IMR-90 (cell line): ENCODE measurements at regions not wholly inside any gene's neighbourhood (a gene's known extent, or its start where the extent isn't known, plus 50 kb on each side); places are given as distances from the start of the nearest gene placed in this dataset.

ENCODE experiments used
- ATAC-seq: fragments of 200-7000 bp; cut with Tn5 transposase; 2 replicates; pipeline ENCODE4 v1.9.1; 2020; ENCODE audit warnings: low read depth, mild to moderate bottlenecking, moderate library complexity
- BruUV-seq: library from RNA; stranded (reverse); fragments of 400-500 nt; replicated peaks from 2 replicates; lab custom pipeline; 2021; lab: Mats Ljungman, UMichigan
- CTCF ChIA-PET: fragments of 300-600 bp; formaldehyde crosslinking; extraction: SDS; loops from one replicate; lab custom pipeline; 2021; ENCODE audit warnings: antibody characterized with exemption; lab: Yijun Ruan, JAX
- POLR2A ChIA-PET: fragments of 300-600 bp; sonication (Branson Sonifier 250); formaldehyde crosslinking; loops from one replicate; lab custom pipeline; 2022; ENCODE audit warnings: antibody characterized with exemption; ENCODE audit not compliant: unreplicated experiment; lab: Charles Lee
- DNase-seq: peaks from one replicate; pipeline ENCODE4 v3.0.0; 2013
- H2AFZ ChIP-seq: replicated peaks from 2 replicates; pipeline ENCODE3; 2013; ENCODE audit warnings: low read length, mild to moderate bottlenecking; ENCODE audit not compliant: poor library complexity
- H2AK5ac ChIP-seq: 2 replicates; pipeline ENCODE4 v1.6.1; 2013; ENCODE audit warnings: low read depth, low read length, inconsistent platforms
- H2AK9ac ChIP-seq: replicated peaks from 2 replicates; pipeline ENCODE3; 2013; ENCODE audit warnings: mild to moderate bottlenecking, low read depth, low read length, moderate library complexity; ENCODE audit not compliant: poor library complexity
- H2BK120ac ChIP-seq: 2 replicates; pipeline ENCODE4 v1.6.1; 2013; ENCODE audit warnings: low read depth, low read length, inconsistent platforms
- H2BK15ac ChIP-seq: 3 replicates; pipeline ENCODE4 v1.6.1; 2013; ENCODE audit warnings: low read depth, low read length, inconsistent platforms
- H2BK20ac ChIP-seq: 2 replicates; pipeline ENCODE4 v1.6.1; 2013; ENCODE audit warnings: low read depth, mild to moderate bottlenecking, inconsistent platforms, low read length, moderate library complexity
- H2BK5ac ChIP-seq: 2 replicates; pipeline ENCODE4 v1.6.1; 2013; ENCODE audit warnings: mild to moderate bottlenecking, low read depth, low read length, inconsistent platforms; ENCODE audit not compliant: poor library complexity, severe bottlenecking
- H3K14ac ChIP-seq: replicated peaks from 2 replicates; pipeline ENCODE4 v1.6.1; 2013; ENCODE audit warnings: low read depth, low read length, inconsistent platforms
- H3K18ac ChIP-seq: 2 replicates; pipeline ENCODE4 v1.6.1; 2013; ENCODE audit warnings: low read depth, low read length, control low read depth
- H3K23ac ChIP-seq: 2 replicates; pipeline ENCODE4 v1.6.1; 2013; ENCODE audit warnings: low read depth, low read length, inconsistent platforms
- H3K27ac ChIP-seq: 2 replicates; pipeline ENCODE4 v1.5.1; 2013; ENCODE audit warnings: mild to moderate bottlenecking, control low read depth, low read length; ENCODE audit not compliant: insufficient read depth
- H3K27me3 ChIP-seq: 2 replicates; pipeline ENCODE4 v1.6.1; 2013; ENCODE audit warnings: low read length; ENCODE audit not compliant: control insufficient read depth, insufficient read depth
- H3K36me3 ChIP-seq: 2 replicates; pipeline ENCODE4 v1.6.1; 2013; ENCODE audit warnings: low read length, mixed read lengths; ENCODE audit not compliant: control insufficient read depth, insufficient read depth
- H3K4ac ChIP-seq: 2 replicates; pipeline ENCODE4 v1.6.1; 2013; ENCODE audit warnings: low read depth, low read length, inconsistent platforms
- H3K4me1 ChIP-seq: 2 replicates; pipeline ENCODE4 v1.6.1; 2013; ENCODE audit warnings: low read length, mixed read lengths; ENCODE audit not compliant: control insufficient read depth, insufficient read depth
- H3K4me2 ChIP-seq: 2 replicates; pipeline ENCODE4 v1.6.1; 2013; ENCODE audit warnings: low read depth, mild to moderate bottlenecking, control low read depth, low read length, moderate library complexity
- H3K4me3 ChIP-seq: 2 replicates; pipeline ENCODE4 v1.5.1; 2013; ENCODE audit warnings: low read depth, mild to moderate bottlenecking, control low read depth, low read length, moderate library complexity; ENCODE audit not compliant: insufficient read depth
- H3K56ac ChIP-seq: 2 replicates; pipeline ENCODE4 v1.6.1; 2013; ENCODE audit warnings: low read length, inconsistent platforms; ENCODE audit not compliant: insufficient read depth; ENCODE audit errors: extremely low read depth
- H3K79me1 ChIP-seq, 2 experiments: 2 replicates each; pipeline ENCODE4 v1.6.1; 2013; ENCODE audit warnings: low read length in 2 of 2, inconsistent platforms in 1 of 2, low read depth in 1 of 2
- H3K9ac ChIP-seq: 2 replicates; pipeline ENCODE4 v1.6.1; 2013; ENCODE audit warnings: low read depth, low read length, control low read depth
- H3K9me1 ChIP-seq: 2 replicates; pipeline ENCODE4 v1.6.1; 2013; ENCODE audit warnings: low read length, inconsistent platforms; ENCODE audit not compliant: insufficient read depth
- H3K9me3 ChIP-seq: 2 replicates; pipeline ENCODE4 v1.6.1; 2013; ENCODE audit warnings: low read length; ENCODE audit not compliant: control insufficient read depth, insufficient read depth
- H4K20me1 ChIP-seq: 2 replicates; pipeline ENCODE4 v1.6.1; 2013; ENCODE audit warnings: low read length, inconsistent platforms; ENCODE audit not compliant: insufficient read depth
- H4K5ac ChIP-seq: 2 replicates; pipeline ENCODE4 v1.6.1; 2013; ENCODE audit warnings: mild to moderate bottlenecking, low read depth, low read length, control low read depth
- H4K8ac ChIP-seq, 2 experiments: 2 replicates each; pipeline ENCODE4 v1.6.1; 2013; ENCODE audit warnings: low read depth in 2 of 2, low read length in 2 of 2, control low read depth in 1 of 2, inconsistent platforms in 1 of 2
- H4K91ac ChIP-seq: 2 replicates; pipeline ENCODE4 v1.6.1; 2013; ENCODE audit warnings: low read depth, low read length, inconsistent platforms; ENCODE audit not compliant: insufficient read depth
- BHLHE40 ChIP-seq: fragments of 150-350 bp; IDR thresholded peaks from 2 replicates; pipeline ENCODE4 v1.6.1; 2016; ENCODE audit warnings: mild to moderate bottlenecking, low read depth, low read length
- CEBPB ChIP-seq: IDR thresholded peaks from 2 replicates; pipeline ENCODE4 v1.6.1; 2012; ENCODE audit warnings: low read depth, low read length, improper control_type of control experiment
- CTCF ChIP-seq: conservative IDR thresholded peaks from 2 replicates; pipeline ENCODE4 v1.5.1; 2012; ENCODE audit warnings: mild to moderate bottlenecking, low read depth, low read length, improper control_type of control experiment
- ELK1 ChIP-seq: fragments of 150-350 bp; IDR thresholded peaks from 2 replicates; pipeline ENCODE4 v1.6.1; 2016; ENCODE audit warnings: low read depth, mild to moderate bottlenecking, low read length, moderate library complexity, borderline replicate concordance
- MAFK ChIP-seq: IDR thresholded peaks from 2 replicates; pipeline ENCODE4 v1.6.1; 2012; ENCODE audit warnings: low read depth, low read length, improper control_type of control experiment
- MAZ ChIP-seq: IDR thresholded peaks from 2 replicates; pipeline ENCODE4 v1.6.1; 2012; ENCODE audit warnings: low read depth, mild to moderate bottlenecking, low read length, improper control_type of control experiment, moderate library complexity, borderline replicate concordance
- RAD21 ChIP-seq: IDR thresholded peaks from 2 replicates; pipeline ENCODE4 v1.6.1; 2012; ENCODE audit warnings: low read length, improper control_type of control experiment
- RCOR1 ChIP-seq: IDR thresholded peaks from 2 replicates; pipeline ENCODE4 v1.6.1; 2012; ENCODE audit warnings: mild to moderate bottlenecking, low read length, improper control_type of control experiment; ENCODE audit not compliant: insufficient replicate concordance
- RFX5 ChIP-seq: IDR thresholded peaks from 2 replicates; pipeline ENCODE4 v1.8.0; 2012; ENCODE audit warnings: low read depth, mild to moderate bottlenecking, low read length, moderate library complexity
- WGBS, 2 experiments: methylation state at CpG; one replicate each; pipeline versions ENCODE4 v1.1.5 to v1.1.7; 2013; ENCODE audit warnings: missing lambda C conversion rate in 2 of 2; ENCODE audit not compliant: insufficient read length in 1 of 2; ENCODE audit errors: extremely low coverage in 2 of 2; 5-methylcytosine and 5-hydroxymethylcytosine counted together
- dilution Hi-C: fragments of 300-500 bp; cut with HindIII; formaldehyde crosslinking; loops from one replicate; pipeline ENCODE4 v1.14.3; 2018; ENCODE audit warnings: low sequenced_read_pairs; ENCODE audit not compliant: unreplicated experiment
- in situ Hi-C: fragments of 300-500 bp; cut with MboI; formaldehyde crosslinking; loops from 3 replicates; pipeline ENCODE4 v1.14.3; 2019; ENCODE audit warnings: low sequenced_read_pairs, inconsistent platforms, mixed read lengths
- intact Hi-C: fragments of 100-400 bp; cut with micrococcal nuclease; formaldehyde crosslinking; loops from 2 replicates; pipeline ENCODE4 v1.10.0; 2022
- TF ChIP-seq, protein P1 (sequence below): fragments of 150-350 bp; IDR thresholded peaks from 2 replicates; pipeline ENCODE4 v1.6.1; 2017; ENCODE audit warnings: mild to moderate bottlenecking, antibody characterized with exemption, low read length, low read depth

DNA sequence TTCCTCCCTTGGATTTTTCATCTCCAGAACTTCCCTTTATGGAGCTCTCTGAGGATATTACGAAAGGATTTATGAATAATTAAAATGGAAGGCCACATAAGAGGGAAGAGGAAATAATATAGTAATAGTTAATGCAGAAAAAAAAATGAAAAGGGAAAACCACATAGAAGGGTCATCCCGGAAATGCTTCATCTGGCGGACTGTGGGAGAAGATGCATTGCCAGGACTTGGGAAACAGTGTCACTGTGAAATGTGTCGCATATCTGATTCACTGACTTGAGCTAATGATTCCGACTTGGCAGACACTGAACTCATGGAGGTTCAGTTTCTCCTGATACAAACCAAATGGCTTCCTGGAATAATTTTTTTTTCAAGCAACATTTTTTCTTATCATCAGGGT, 129.9 kb upstream of the RMP24 start:
- dilution Hi-C loops (no loop called here), in situ Hi-C loops (no loop called here), intact Hi-C loops (no loop called here)
- H2AK9ac ChIP-seq = no peak overlapping the region
- H2AFZ ChIP-seq = no peak overlapping the region
- H4K20me1 ChIP-seq = no peaks in the 10 kb centered on the region
- no peak overlapping the region for H2BK20ac ChIP-seq
- H4K91ac ChIP-seq = no peak overlapping the region
- no peak overlapping the region for H2BK5ac ChIP-seq
- H3K56ac ChIP-seq = no peak overlapping the region
- no peaks in the 10 kb centered on the region for H3K9me3 ChIP-seq
- H4K8ac ChIP-seq = no peak overlapping the region
- no peak overlapping the region for H3K14ac ChIP-seq
- DNase-seq = no peak
- H3K27me3 ChIP-seq = no peaks in the 10 kb centered on the region
- POLR2A ChIA-PET = no interaction called here
- no peaks in the 10 kb centered on the region for H3K79me1 ChIP-seq
- no peak overlapping the region for H3K27ac ChIP-seq
- no TSS peak for BruUV-seq
- H3K9me1 ChIP-seq = no peaks in the 10 kb centered on the region
- no peak for ATAC-seq
- H2AK5ac ChIP-seq = no peak overlapping the region
- no peak overlapping the region for H3K4me2 ChIP-seq
- no peak overlapping the region for H3K4me3 ChIP-seq
- H4K5ac ChIP-seq = no peak overlapping the region
- WGBS, 2 experiments = 0% methylated on average over 1 of the region's 5 CpGs; no CpG with 5 or more reads in 1 of the 2 experiments
- no peak overlapping the region for H3K18ac ChIP-seq
- CTCF ChIA-PET = no interaction called here
- no peak overlapping the region for H2BK15ac ChIP-seq
- no peak overlapping the region for H3K23ac ChIP-seq
- H3K36me3 ChIP-seq = no peaks in the 10 kb centered on the region
- H3K4me1 ChIP-seq = no peaks in the 10 kb centered on the region
- H3K4ac ChIP-seq = no peak overlapping the region
- H3K9ac ChIP-seq = no peak overlapping the region
- TF ChIP-seq ELK1 (no peak), CTCF (no peak), MAFK (no peak), BHLHE40 (no peak), MAZ (no peak), RCOR1 (no peak), CEBPB (no peak), RFX5 (no peak), RAD21 (no peak)
- TF ChIP-seq, protein P1, sequence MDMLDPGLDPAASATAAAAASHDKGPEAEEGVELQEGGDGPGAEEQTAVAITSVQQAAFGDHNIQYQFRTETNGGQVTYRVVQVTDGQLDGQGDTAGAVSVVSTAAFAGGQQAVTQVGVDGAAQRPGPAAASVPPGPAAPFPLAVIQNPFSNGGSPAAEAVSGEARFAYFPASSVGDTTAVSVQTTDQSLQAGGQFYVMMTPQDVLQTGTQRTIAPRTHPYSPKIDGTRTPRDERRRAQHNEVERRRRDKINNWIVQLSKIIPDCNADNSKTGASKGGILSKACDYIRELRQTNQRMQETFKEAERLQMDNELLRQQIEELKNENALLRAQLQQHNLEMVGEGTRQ = no peak
- H2BK120ac ChIP-seq = no peak overlapping the region
